Heart left ventricle (tissue), 16 donors: ENCODE measurements at regions not wholly inside any gene's neighbourhood (a gene's known extent, or its start where the extent isn't known, plus 50 kb on each side); places are given as distances from the start of the nearest gene placed in this dataset.

Experiments used
- ATAC-seq, 4 donors: fragments of 200-7000 bp; cut with Tn5 transposase; one replicate each; pipeline ENCODE4 v1.9.1; 2020 to 2022; ENCODE audit warnings: moderate library complexity in 4 of 4, mild to moderate bottlenecking in 3 of 4, moderate number of reproducible peaks in 1 of 4
- DNase-seq, 5 donors: peaks; one replicate each; pipeline ENCODE4 v3.0.0-alpha.2; 2020
- H3K27ac ChIP-seq, 12 donors: fragments of 200-600 bp; sonication (generic) in 4 of 12; one replicate each; pipeline versions ENCODE4 v1.5.0 to v1.8.0; 2016 to 2022; ENCODE audit warnings: mild to moderate bottlenecking in 2 of 12
- H3K27me3 ChIP-seq, 9 donors: fragments of 200-600 bp; sonication (generic) in 2 of 9; one replicate each; pipeline versions ENCODE4 v1.5.1 to v1.8.0; 2016 to 2022; ENCODE audit warnings: mild to moderate bottlenecking in 3 of 9
- H3K36me3 ChIP-seq, 9 donors: fragments of 200-600 bp; sonication (generic) in 2 of 9; one replicate each; pipeline versions ENCODE4 v1.5.0 to v1.8.0; 2018 to 2022; ENCODE audit warnings: mild to moderate bottlenecking in 2 of 9
- H3K4me1 ChIP-seq, 12 donors: fragments of 200-600 bp; sonication (generic) in 4 of 12; one replicate each; pipeline versions ENCODE4 v1.5.0 to v1.8.0; 2016 to 2022; ENCODE audit warnings: mild to moderate bottlenecking in 3 of 12
- H3K4me3 ChIP-seq, 12 donors: fragments of 200-600 bp; sonication (generic) in 4 of 12; one replicate each; pipeline versions ENCODE4 v1.5.0 to v1.8.0; 2017 to 2022; ENCODE audit warnings: mild to moderate bottlenecking in 9 of 12, moderate library complexity in 4 of 12
- H3K9me3 ChIP-seq, 12 donors: fragments of 200-600 bp; sonication (generic) in 4 of 12; one replicate each; pipeline versions ENCODE4 v1.5.0 to v1.8.0; 2016 to 2022; ENCODE audit warnings: mild to moderate bottlenecking in 1 of 12
- POLR2A ChIP-seq, 2 donors: fragments of 450-650 bp; IDR thresholded peaks; one replicate each; pipeline ENCODE4 v1.6.1; 2017; ENCODE audit warnings: antibody characterized with exemption in 2 of 2, mild to moderate bottlenecking in 2 of 2, moderate library complexity in 2 of 2
- WGBS, 4 donors: extraction: QIAGEN DNeasy Blood & Tissue Kit in 2 of 4; methylation state at CpG; one replicate each; pipeline versions ENCODE4 v1.1.5 to v1.1.7; 2013 to 2018; 5-methylcytosine and 5-hydroxymethylcytosine counted together
- intact Hi-C, 10 donors: fragments of 100-400 bp; cut with DNase I; formaldehyde crosslinking; loops; one replicate each; pipeline versions ENCODE4 v1.11.1 to v1.14.2; 2022
- TF ChIP-seq, protein P1 (sequence below), 12 donors: fragments of 200-600 bp; sonication (generic) in 4 of 12; IDR thresholded peaks; one replicate each; pipeline versions ENCODE4 v1.5.0 to v1.8.0; 2018 to 2022; ENCODE audit warnings: antibody characterized with exemption in 12 of 12, mild to moderate bottlenecking in 5 of 12
- donor health status: ischemic (EF 13 %, LVEDD 7.1; RV severe dilation, severe dysfunction).
- donor health status: healthy with polysubstance abuse.
- donor health status: DM: no; HTN: yes; CAD: no.
- donor health status: DM: no; HTN: no; CAD: no.
- donor health status: ischemic (EF 25% LVEDD 6.9; RV normal size, moderate dysfunction).
- donor health status: ischemic (EF 25% LVEDD 5.7; RV mildly dilated, moderate dysfunction).
- donor health status: healthy.
- donor health status: DM: yes; HTN: yes; CAD: no.
- donor health status: ischemic (EF 35%, LVEDD 5.7; RV mildly dilated, moderate dysfunction).
- donor health status: nonischemic (EF 11% LVEDD 7.7; RV severe dilation, severe dysfunction).
- donor health status: DM: yes; HTN: yes; CAD: no.
- donor health status: PGD.
- donor health status: ischemic (EF 29% LVEDD 5.4; RV normal size, mild dysfunction).
- donor health status: nonischemic (EF 23%, LVEDD 6.1; RV moderate dilation, normal function).

DNA sequence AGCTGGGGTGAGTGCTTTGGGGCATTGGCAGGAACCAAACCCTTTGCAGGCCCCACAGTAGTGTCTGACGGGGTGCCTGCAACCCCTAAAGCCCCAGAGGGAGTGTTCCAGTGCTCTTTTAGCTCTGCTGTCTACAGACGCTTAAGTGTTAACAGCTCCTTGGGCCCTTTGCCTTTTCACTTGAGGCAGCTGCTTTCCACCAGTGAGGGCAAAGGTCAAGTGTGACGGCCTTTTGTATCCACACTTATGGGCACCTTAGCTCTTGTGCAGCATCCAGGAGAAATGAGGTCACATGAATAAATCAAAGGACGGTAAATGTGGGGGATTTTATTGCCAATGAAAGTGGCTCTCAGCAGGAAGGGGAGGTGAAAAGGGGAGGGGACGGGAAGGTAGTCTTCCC lies 241.4 kb upstream of the PCSK5 start:
- Histone ChIP-seq H3K36me3 (no peaks in the 10 kb centered on the region), H3K9me3 (peaks cover 0 to 10% (median 0%) of the 10 kb centered on the region in 12 donors), H3K27ac (no peak overlapping the region), H3K4me3 (no peak overlapping the region), H3K27me3 (no peaks in the 10 kb centered on the region), H3K4me1 (peaks cover 0 to 6% (median 0%) of the 10 kb centered on the region in 12 donors)
- DNase-seq: no peak
- no peak for TF ChIP-seq POLR2A (IDR thresholded peaks at IDR 0.05)
- TF ChIP-seq, protein P1, sequence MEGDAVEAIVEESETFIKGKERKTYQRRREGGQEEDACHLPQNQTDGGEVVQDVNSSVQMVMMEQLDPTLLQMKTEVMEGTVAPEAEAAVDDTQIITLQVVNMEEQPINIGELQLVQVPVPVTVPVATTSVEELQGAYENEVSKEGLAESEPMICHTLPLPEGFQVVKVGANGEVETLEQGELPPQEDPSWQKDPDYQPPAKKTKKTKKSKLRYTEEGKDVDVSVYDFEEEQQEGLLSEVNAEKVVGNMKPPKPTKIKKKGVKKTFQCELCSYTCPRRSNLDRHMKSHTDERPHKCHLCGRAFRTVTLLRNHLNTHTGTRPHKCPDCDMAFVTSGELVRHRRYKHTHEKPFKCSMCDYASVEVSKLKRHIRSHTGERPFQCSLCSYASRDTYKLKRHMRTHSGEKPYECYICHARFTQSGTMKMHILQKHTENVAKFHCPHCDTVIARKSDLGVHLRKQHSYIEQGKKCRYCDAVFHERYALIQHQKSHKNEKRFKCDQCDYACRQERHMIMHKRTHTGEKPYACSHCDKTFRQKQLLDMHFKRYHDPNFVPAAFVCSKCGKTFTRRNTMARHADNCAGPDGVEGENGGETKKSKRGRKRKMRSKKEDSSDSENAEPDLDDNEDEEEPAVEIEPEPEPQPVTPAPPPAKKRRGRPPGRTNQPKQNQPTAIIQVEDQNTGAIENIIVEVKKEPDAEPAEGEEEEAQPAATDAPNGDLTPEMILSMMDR (IDR thresholded peaks at IDR 0.05): no peak
- WGBS, 4 donors: 86 to 95% (median 93%) methylated on average over 5 of the region's 5 CpGs
- intact Hi-C loops: loop anchor here in 1 of 10 donors (5.0 to 10.0 kb wide), 2 partner anchors 48 to 106 kb away; no protein-coding TSS in a partner anchor
- no peak for ATAC-seq

DNA sequence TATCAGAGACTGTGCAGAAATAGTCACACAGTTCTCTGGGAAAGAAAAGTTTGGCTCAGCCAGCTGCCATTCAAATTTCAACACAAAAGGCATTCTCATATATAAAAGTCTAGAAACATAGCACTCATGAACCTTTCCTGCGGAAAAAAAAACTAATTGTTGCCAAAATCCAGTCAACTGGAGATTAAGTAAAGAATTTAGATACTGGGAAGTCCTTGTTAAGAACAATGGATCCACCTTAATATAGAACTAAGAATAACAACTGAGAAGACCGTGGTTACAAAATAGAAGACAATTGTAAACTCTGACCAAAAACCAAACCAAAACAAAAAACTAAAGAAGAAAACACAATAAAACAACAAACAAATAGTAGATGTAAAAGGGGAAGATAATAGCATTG lies 238.8 kb upstream of the PCSK5 start:
- no peaks in the 10 kb centered on the region for H3K27me3 ChIP-seq
- H3K9me3 ChIP-seq: peaks cover 0 to 17% (median 0%) of the 10 kb centered on the region in 12 donors
- no peak for TF ChIP-seq POLR2A (IDR thresholded peaks at IDR 0.05)
- DNase-seq (no peak), ATAC-seq (peak in 1 of 4 donors; percentile 22)
- no peaks in the 10 kb centered on the region for H3K36me3 ChIP-seq
- intact Hi-C loops: no loop called here
- peaks cover 0 to 4% (median 0%) of the 10 kb centered on the region in 12 donors for H3K4me1 ChIP-seq
- WGBS, 4 donors: 49 to 55% (median 52%) methylated on average over 2 of the region's 2 CpGs
- peak overlapping the region in 1 of 12 donors; percentile 26 for H3K27ac ChIP-seq
- H3K4me3 ChIP-seq: no peak overlapping the region

DNA sequence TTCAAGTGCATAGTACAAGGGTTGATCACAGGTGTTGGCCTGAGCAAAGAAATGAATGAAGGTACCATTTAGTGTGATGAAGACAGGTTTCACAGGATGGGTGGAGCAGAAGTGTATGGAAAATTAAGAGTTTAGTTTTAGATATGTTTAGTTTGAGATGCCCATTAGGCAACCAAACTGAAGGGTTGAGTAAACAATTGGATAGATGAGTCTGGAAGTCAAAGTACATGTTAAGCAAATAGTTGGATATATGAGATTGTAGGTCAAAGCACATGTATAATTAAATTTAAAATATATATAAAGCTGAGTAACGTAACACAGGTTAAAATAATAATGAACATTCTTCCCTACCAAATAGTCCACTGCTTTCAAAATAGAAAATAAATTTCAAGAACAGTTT lies 237.1 kb upstream of the PCSK5 start:
- no peak overlapping the region for H3K4me3 ChIP-seq
- WGBS, 4 donors: 97 to 100% (median 98%) methylated on average over 1 of the region's 1 CpG
- no peaks in the 10 kb centered on the region for H3K36me3 ChIP-seq

DNA sequence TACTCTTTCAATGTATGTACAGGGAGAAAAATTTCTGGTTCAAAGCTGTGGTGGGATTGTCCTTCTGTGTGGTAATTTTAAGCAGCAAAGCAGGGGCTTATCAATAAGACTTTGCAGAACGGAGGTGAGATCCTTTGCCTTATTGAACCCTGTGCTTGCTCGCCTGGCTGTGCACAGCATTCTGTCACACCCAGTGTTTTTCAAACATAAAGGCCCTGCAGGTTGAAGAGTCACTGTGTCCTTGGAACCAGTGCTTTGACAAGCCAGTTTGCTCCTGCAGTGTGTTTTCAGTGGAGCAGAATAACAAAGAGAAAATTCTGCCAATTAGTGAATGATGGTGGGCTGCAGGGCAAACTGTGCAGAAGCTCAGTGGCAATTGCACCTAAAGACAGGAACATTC lies 236.7 kb upstream of the PCSK5 start:
- ATAC-seq (no peak), DNase-seq (no peak)
- intact Hi-C loops: no loop called here
- Histone ChIP-seq H3K9me3 (peaks cover 0 to 17% (median 0%) of the 10 kb centered on the region in 12 donors), H3K27me3 (no peaks in the 10 kb centered on the region), H3K36me3 (no peaks in the 10 kb centered on the region), H3K27ac (no peak overlapping the region), H3K4me3 (no peak overlapping the region), H3K4me1 (peaks cover 0 to 4% (median 0%) of the 10 kb centered on the region in 12 donors)
- TF ChIP-seq POLR2A (IDR thresholded peaks at IDR 0.05): no peak
- TF ChIP-seq, protein P1 (IDR thresholded peaks at IDR 0.05): no peak
- 82 to 93% (median 85%) methylated on average over 2 of the region's 2 CpGs for WGBS, 4 donors

More for the DNA sequence above, 237.1 kb upstream of the PCSK5 start:
- Histone ChIP-seq H3K4me1 (peaks cover 0 to 4% (median 0%) of the 10 kb centered on the region in 12 donors), H3K27me3 (no peaks in the 10 kb centered on the region), H3K27ac (no peak overlapping the region), H3K9me3 (peaks cover 0 to 17% (median 0%) of the 10 kb centered on the region in 12 donors)
- intact Hi-C loops: no loop called here
- ATAC-seq: no peak
- no peak for DNase-seq
- TF ChIP-seq, protein P1 (IDR thresholded peaks at IDR 0.05): no peak
- TF ChIP-seq POLR2A (IDR thresholded peaks at IDR 0.05): no peak

DNA sequence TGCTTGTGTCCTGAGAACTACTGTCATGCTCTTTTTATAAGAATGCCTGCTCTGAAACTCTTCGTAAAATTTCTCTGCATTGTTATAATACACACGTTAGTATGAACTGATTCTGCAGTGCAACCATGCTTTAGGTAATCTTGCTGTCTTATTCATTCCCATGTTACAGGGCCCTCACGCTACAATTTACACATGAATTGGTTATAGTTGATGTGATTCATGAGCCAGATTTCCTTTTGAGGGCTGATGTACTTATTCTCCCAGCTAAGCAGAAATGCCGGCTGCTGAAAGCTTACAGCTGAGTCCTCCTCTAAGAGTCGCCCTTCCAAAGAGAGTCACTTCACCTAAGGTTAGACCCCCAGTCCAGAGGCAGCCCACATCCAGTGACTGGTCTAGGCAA lies 233.5 kb upstream of the PCSK5 start:
- DNase-seq (no peak), ATAC-seq (no peak)

More for the DNA sequence above, 233.5 kb upstream of the PCSK5 start:
- 73 to 90% (median 85%) methylated on average over 5 of the region's 5 CpGs for WGBS, 4 donors
- no peaks in the 10 kb centered on the region for H3K36me3 ChIP-seq
- no peaks in the 10 kb centered on the region for H3K4me1 ChIP-seq
- intact Hi-C loops: no loop called here
- TF ChIP-seq POLR2A (IDR thresholded peaks at IDR 0.05): no peak
- TF ChIP-seq, protein P1 (IDR thresholded peaks at IDR 0.05): no peak
- no peak overlapping the region for H3K4me3 ChIP-seq
- H3K9me3 ChIP-seq: peaks cover 0 to 12% (median 0%) of the 10 kb centered on the region in 12 donors
- no peak overlapping the region for H3K27ac ChIP-seq
- no peaks in the 10 kb centered on the region for H3K27me3 ChIP-seq
